PC-3 (cell line): ENCODE measurements at regions not wholly inside any gene's neighbourhood (a gene's known extent, or its start where the extent isn't known, plus 50 kb on each side); places are given as distances from the start of the nearest gene placed in this dataset.

Experiments
- EZH2 ChIP-seq: fragments of 300-600 bp; sonication (generic); IDR thresholded peaks from one replicate; pipeline ENCODE4 v1.6.1; 2017; ENCODE audit warnings: antibody characterized with exemption, mild to moderate bottlenecking, low read length; ENCODE audit not compliant: unreplicated experiment
- EZH2phosphoT487 ChIP-seq: fragments of 300-600 bp; sonication (generic); IDR thresholded peaks from 2 replicates; pipeline ENCODE4 v1.6.1; 2018; ENCODE audit warnings: mild to moderate bottlenecking, antibody characterized with exemption, low read length, borderline replicate concordance
- TF ChIP-seq, protein P1 (sequence below): fragments of 300-600 bp; sonication (generic); conservative IDR thresholded peaks from 2 replicates; pipeline ENCODE4 v1.5.1; 2017; ENCODE audit warnings: antibody characterized with exemption, low read depth, mild to moderate bottlenecking, low read length

DNA sequence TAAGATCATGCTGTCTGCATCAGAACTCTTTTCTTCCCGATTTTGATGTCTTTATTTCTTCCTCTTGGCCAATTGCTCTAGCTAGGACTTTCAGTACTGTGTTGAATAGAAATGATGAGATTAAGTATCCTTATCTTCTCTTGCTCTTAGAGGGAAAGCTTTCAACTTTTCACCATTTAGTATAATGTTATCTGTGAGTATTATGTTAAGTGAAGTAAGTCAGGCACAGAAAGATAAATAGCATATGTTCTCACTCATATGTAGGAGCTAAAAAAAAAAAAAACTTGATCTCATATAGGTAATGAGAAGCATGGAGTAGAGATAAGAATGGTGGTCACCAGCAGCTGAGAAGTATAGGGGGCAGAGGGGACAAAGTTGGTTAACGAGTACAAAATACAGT lies 1089.5 kb downstream of the TDRD15 start:
- TF ChIP-seq, protein P1, sequence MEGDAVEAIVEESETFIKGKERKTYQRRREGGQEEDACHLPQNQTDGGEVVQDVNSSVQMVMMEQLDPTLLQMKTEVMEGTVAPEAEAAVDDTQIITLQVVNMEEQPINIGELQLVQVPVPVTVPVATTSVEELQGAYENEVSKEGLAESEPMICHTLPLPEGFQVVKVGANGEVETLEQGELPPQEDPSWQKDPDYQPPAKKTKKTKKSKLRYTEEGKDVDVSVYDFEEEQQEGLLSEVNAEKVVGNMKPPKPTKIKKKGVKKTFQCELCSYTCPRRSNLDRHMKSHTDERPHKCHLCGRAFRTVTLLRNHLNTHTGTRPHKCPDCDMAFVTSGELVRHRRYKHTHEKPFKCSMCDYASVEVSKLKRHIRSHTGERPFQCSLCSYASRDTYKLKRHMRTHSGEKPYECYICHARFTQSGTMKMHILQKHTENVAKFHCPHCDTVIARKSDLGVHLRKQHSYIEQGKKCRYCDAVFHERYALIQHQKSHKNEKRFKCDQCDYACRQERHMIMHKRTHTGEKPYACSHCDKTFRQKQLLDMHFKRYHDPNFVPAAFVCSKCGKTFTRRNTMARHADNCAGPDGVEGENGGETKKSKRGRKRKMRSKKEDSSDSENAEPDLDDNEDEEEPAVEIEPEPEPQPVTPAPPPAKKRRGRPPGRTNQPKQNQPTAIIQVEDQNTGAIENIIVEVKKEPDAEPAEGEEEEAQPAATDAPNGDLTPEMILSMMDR, result no peak
- TF ChIP-seq EZH2phosphoT487, result no peak
- no peak for TF ChIP-seq EZH2
